Lung (tissue), 11 donors: ENCODE measurements at regions not wholly inside any gene's neighbourhood (a gene's known extent, or its start where the extent isn't known, plus 50 kb on each side); places are given as distances from the start of the nearest gene placed in this dataset.

ENCODE experiments used
- ATAC-seq: fragments of 200-7000 bp; cut with Tn5 transposase; one replicate; pipeline ENCODE4 v1.9.1; 2020; ENCODE audit warnings: moderate number of reproducible peaks; ENCODE audit not compliant: insufficient read depth, low FRiP score
- DNase-seq, 3 donors: peaks; one replicate each; pipeline ENCODE4 v3.0.0-alpha.2; 2013 to 2017
- H3K27ac ChIP-seq, 2 donors: one replicate each; pipeline ENCODE4 v1.5.1; 2013; ENCODE audit warnings: mild to moderate bottlenecking in 2 of 2, moderate library complexity in 2 of 2, control low read depth in 1 of 2, inconsistent platforms in 1 of 2, low read depth in 1 of 2, low read length in 1 of 2
- H3K27me3 ChIP-seq, 3 donors: one replicate each; pipeline ENCODE4 v1.5.1; 2013; ENCODE audit warnings: low read length in 2 of 3; ENCODE audit not compliant: control insufficient read depth in 3 of 3, insufficient read depth in 3 of 3
- H3K36me3 ChIP-seq, 4 donors: one replicate each; pipeline ENCODE4 v1.5.1; 2013; ENCODE audit warnings: low read length in 4 of 4, mild to moderate bottlenecking in 1 of 4, moderate library complexity in 1 of 4; ENCODE audit not compliant: control insufficient read depth in 4 of 4, insufficient read depth in 4 of 4
- H3K4me1 ChIP-seq, 5 donors: one replicate each; pipeline ENCODE4 v1.5.1; 2013; ENCODE audit warnings: low read length in 5 of 5, mild to moderate bottlenecking in 2 of 5, moderate library complexity in 1 of 5; ENCODE audit not compliant: control insufficient read depth in 5 of 5, insufficient read depth in 5 of 5
- H3K4me3 ChIP-seq: one replicate; pipeline ENCODE4 v1.5.1; 2013; ENCODE audit warnings: mild to moderate bottlenecking, control low read depth, moderate library complexity
- H3K9ac ChIP-seq, 2 donors: one replicate each; pipeline ENCODE4 v1.5.1; 2013; ENCODE audit warnings: low read length in 2 of 2, control low read depth in 1 of 2; ENCODE audit not compliant: insufficient read depth in 1 of 2
- H3K9me3 ChIP-seq, 4 donors: one replicate each; pipeline ENCODE4 v1.5.1; 2013; ENCODE audit warnings: low read length in 3 of 4, mild to moderate bottlenecking in 1 of 4, moderate library complexity in 1 of 4; ENCODE audit not compliant: control insufficient read depth in 4 of 4, insufficient read depth in 3 of 4
- CTCF ChIP-seq: IDR thresholded peaks from 2 replicates; pipeline ENCODE4 v1.5.1; 2012; ENCODE audit warnings: mild to moderate bottlenecking; ENCODE audit errors: control extremely low read depth, extremely low read depth
- WGBS, 2 donors: extraction: QIAGEN DNeasy Blood & Tissue Kit; methylation state at CpG; one replicate each; pipeline ENCODE4 v1.1.7; 2013; 5-methylcytosine and 5-hydroxymethylcytosine counted together
- donor health status: control.
- donor health status: control.
- donor health status: Bipolar disorder and iron deficiency.
- donor health status: healthy.
- donor health status: DM: yes; HTN: yes; CAD: no.

- Histone ChIP-seq H3K4me1 (peaks cover 0 to 8% (median 0%) of the 10 kb centered on the region in 5 donors), H3K9me3 (peaks cover 0 to 21% (median 5%) of the 10 kb centered on the region in 4 donors), H3K27me3 (peaks cover 0 to 6% (median 6%) of the 10 kb centered on the region in 3 donors), H3K27ac (no peak overlapping the region), H3K9ac (no peak overlapping the region), H3K4me3 (no peak overlapping the region), H3K36me3 (no peaks in the 10 kb centered on the region)
- WGBS, 2 donors = 34 to 60% methylated on average over 7 of the region's 7 CpGs
- ATAC-seq = no peak
- no peak for TF ChIP-seq CTCF
- no peak for DNase-seq
Observed at GRCh38 chr16:86922311-86922710, 344.0 kb downstream of the FOXL1 start.

- H3K27me3 ChIP-seq = peaks cover 0 to 9% (median 6%) of the 10 kb centered on the region in 3 donors
- ATAC-seq (no peak), DNase-seq (no peak)
- H3K9ac ChIP-seq = no peak overlapping the region
- H3K9me3 ChIP-seq = peaks cover 0 to 23% (median 5%) of the 10 kb centered on the region in 4 donors
- H3K4me3 ChIP-seq = no peak overlapping the region
- no peak overlapping the region for H3K27ac ChIP-seq
- H3K4me1 ChIP-seq = peaks cover 0 to 10% (median 0%) of the 10 kb centered on the region in 5 donors
- H3K36me3 ChIP-seq = no peaks in the 10 kb centered on the region
- no peak for TF ChIP-seq CTCF
- whole genome bisulfite sequencing, 2 donors = 76 to 83% methylated on average over 4 of the region's 4 CpGs
Observed at GRCh38 chr16:86923656-86924055, 345.3 kb downstream of the FOXL1 start.

GRCh38 chr16:86924537-86924936 lies 346.2 kb downstream of the FOXL1 start:
- peaks cover 0 to 15% (median 2%) of the 10 kb centered on the region in 5 donors for H3K4me1 ChIP-seq
- 89 to 93% methylated on average over 6 of the region's 6 CpGs for WGBS, 2 donors
- H3K9ac ChIP-seq = no peak overlapping the region
- peaks cover 0 to 9% (median 7%) of the 10 kb centered on the region in 3 donors for H3K27me3 ChIP-seq
- DNase-seq = no peak
- no peaks in the 10 kb centered on the region for H3K36me3 ChIP-seq
- H3K4me3 ChIP-seq = no peak overlapping the region
- no peak overlapping the region for H3K27ac ChIP-seq
- H3K9me3 ChIP-seq = peaks cover 0 to 23% (median 5%) of the 10 kb centered on the region in 4 donors
- ATAC-seq = no peak
- no peak for TF ChIP-seq CTCF
